Glutamatergic neuron (in vitro differentiated cells): ENCODE measurements at regions not wholly inside any gene's neighbourhood (a gene's known extent, or its start where the extent isn't known, plus 50 kb on each side); places are given as distances from the start of the nearest gene placed in this dataset.

Source experiments
- DNase-seq: peaks from one replicate; pipeline ENCODE4 v3.0.0; 2022
- H3K27ac Mint-ChIP-seq: one replicate; pipeline ENCODE4 v1.8.0; 2020; ENCODE audit warnings: mild to moderate bottlenecking, mixed read lengths, inconsistent platforms; ENCODE audit not compliant: unreplicated experiment
- H3K27me3 Mint-ChIP-seq: one replicate; pipeline ENCODE4 v1.8.0; 2020; ENCODE audit warnings: mild to moderate bottlenecking, moderate library complexity, mixed read lengths, inconsistent platforms; ENCODE audit not compliant: unreplicated experiment
- H3K36me3 Mint-ChIP-seq: one replicate; pipeline ENCODE4 v1.8.0; 2020; ENCODE audit warnings: mild to moderate bottlenecking, mixed read lengths, inconsistent platforms; ENCODE audit not compliant: unreplicated experiment
- H3K4me1 Mint-ChIP-seq: one replicate; pipeline ENCODE4 v1.8.0; 2020; ENCODE audit warnings: mild to moderate bottlenecking, low read depth, mixed read lengths, inconsistent platforms; ENCODE audit not compliant: unreplicated experiment
- H3K4me3 Mint-ChIP-seq: one replicate; pipeline ENCODE4 v1.8.0; 2020; ENCODE audit warnings: mild to moderate bottlenecking, mixed read lengths, inconsistent platforms; ENCODE audit not compliant: unreplicated experiment
- H3K9me3 Mint-ChIP-seq: one replicate; pipeline ENCODE4 v1.8.0; 2020; ENCODE audit warnings: mild to moderate bottlenecking, moderate library complexity, mixed read lengths, inconsistent platforms; ENCODE audit not compliant: unreplicated experiment
- TF ChIP-seq, protein P1 (sequence below): fragments of 200-600 bp; sonication (generic); IDR thresholded peaks from one replicate; pipeline ENCODE4 v1.5.0; 2021; ENCODE audit not compliant: partially characterized antibody, unreplicated experiment

DNA sequence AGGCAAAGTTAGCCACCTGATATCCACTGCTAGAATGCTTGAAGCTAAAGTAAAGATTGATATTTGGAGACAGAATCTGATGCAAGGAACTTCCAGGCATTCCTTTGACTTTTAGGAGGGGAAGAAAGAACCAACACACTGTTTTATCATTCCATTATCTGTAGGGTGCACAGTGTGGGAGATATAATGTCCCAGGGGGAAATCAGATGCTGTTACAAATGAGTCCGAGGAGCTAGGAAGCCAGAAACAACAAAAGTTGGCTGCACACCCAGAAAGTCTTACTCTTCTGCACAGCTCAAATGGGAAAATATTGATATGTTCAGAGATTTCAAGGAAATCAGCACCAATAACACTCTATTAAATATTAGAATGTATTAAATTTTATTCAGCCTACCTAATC lies 113.6 kb upstream of the ROBO1 start:
- no peaks in the 10 kb centered on the region for H3K27me3 Mint-ChIP-seq
- TF ChIP-seq, protein P1, sequence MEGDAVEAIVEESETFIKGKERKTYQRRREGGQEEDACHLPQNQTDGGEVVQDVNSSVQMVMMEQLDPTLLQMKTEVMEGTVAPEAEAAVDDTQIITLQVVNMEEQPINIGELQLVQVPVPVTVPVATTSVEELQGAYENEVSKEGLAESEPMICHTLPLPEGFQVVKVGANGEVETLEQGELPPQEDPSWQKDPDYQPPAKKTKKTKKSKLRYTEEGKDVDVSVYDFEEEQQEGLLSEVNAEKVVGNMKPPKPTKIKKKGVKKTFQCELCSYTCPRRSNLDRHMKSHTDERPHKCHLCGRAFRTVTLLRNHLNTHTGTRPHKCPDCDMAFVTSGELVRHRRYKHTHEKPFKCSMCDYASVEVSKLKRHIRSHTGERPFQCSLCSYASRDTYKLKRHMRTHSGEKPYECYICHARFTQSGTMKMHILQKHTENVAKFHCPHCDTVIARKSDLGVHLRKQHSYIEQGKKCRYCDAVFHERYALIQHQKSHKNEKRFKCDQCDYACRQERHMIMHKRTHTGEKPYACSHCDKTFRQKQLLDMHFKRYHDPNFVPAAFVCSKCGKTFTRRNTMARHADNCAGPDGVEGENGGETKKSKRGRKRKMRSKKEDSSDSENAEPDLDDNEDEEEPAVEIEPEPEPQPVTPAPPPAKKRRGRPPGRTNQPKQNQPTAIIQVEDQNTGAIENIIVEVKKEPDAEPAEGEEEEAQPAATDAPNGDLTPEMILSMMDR = no peak
- H3K9me3 Mint-ChIP-seq = no peaks in the 10 kb centered on the region
- no peaks in the 10 kb centered on the region for H3K4me1 Mint-ChIP-seq
- H3K4me3 Mint-ChIP-seq = no peak overlapping the region
- no peaks in the 10 kb centered on the region for H3K36me3 Mint-ChIP-seq
- no peak for DNase-seq
- H3K27ac Mint-ChIP-seq = no peak overlapping the region

DNA sequence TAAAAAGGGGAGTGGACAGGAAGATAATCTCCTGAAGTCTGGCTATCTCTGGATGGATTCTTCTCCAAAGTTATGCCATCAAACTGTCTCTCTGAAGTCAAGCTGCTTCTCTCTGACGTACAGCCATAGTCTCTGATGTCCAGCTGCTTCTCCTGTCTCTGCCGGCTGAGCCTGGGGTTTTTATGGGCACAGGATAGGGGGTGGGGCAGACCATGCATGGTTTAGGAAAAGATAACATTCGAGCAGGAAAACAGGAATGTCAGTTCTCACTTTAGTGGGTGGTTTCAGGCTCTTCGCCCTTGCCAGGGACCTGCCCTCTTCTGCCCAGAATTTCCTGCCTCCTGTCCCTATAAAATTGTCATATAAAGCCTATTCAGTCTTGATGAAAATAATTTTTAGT lies 110.9 kb upstream of the ROBO1 start:
- Mint-ChIP-seq H3K9me3 (no peaks in the 10 kb centered on the region), H3K36me3 (no peaks in the 10 kb centered on the region), H3K27me3 (no peaks in the 10 kb centered on the region), H3K4me1 (no peaks in the 10 kb centered on the region), H3K4me3 (no peak overlapping the region), H3K27ac (no peak overlapping the region)
- no peak for DNase-seq
- TF ChIP-seq, protein P1 = no peak

DNA sequence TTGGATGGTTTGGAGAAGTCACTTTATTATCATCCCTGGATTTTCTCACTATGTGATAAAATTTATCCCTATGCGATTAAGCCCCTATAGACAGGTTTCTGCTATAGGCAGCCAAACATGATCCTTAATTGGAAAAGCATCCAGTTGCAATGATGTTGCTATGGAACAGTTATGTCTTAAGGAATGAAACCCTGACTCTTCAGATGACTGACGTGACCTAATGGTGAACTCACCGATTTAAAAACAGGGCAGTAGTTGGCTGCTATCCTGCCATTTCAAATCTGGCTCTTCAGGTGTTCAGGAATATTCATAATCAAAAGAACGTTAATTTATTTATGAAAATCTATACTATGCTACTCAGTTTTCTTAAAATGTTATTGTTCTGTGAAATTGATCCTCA lies 106.8 kb upstream of the ROBO1 start:
- no peaks in the 10 kb centered on the region for H3K27me3 Mint-ChIP-seq
- no peak overlapping the region for H3K4me3 Mint-ChIP-seq
- no peak for DNase-seq
- no peaks in the 10 kb centered on the region for H3K9me3 Mint-ChIP-seq
- H3K36me3 Mint-ChIP-seq = no peaks in the 10 kb centered on the region
- TF ChIP-seq, protein P1 = no peak
- H3K4me1 Mint-ChIP-seq = peaks cover 2% of the 10 kb centered on the region
- H3K27ac Mint-ChIP-seq = no peak overlapping the region

DNA sequence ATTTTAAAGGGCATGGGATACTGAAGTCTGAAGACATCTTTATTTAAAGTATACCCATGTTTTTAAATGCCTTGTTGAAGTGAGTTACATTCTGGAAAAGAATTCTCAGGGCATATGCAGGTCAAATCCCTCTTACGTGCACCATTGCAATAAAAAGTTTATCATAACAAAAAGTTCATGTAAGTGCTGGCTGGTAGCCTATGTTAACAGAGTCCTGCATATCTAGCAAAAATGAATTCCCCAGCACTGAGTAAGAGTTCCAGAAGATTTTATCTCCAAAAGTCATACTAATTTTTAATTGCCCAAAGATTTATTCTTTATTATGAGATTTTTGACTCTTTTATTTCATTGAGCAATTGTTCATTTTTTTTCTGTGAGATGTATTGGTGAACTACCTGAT lies 104.7 kb upstream of the ROBO1 start:
- DNase-seq = no peak
- H3K4me1 Mint-ChIP-seq = peaks cover 2% of the 10 kb centered on the region
- H3K36me3 Mint-ChIP-seq = no peaks in the 10 kb centered on the region
- TF ChIP-seq, protein P1 = no peak
- H3K9me3 Mint-ChIP-seq = no peaks in the 10 kb centered on the region
- H3K27me3 Mint-ChIP-seq = no peaks in the 10 kb centered on the region
- H3K27ac Mint-ChIP-seq = no peak overlapping the region
- H3K4me3 Mint-ChIP-seq = no peak overlapping the region

DNA sequence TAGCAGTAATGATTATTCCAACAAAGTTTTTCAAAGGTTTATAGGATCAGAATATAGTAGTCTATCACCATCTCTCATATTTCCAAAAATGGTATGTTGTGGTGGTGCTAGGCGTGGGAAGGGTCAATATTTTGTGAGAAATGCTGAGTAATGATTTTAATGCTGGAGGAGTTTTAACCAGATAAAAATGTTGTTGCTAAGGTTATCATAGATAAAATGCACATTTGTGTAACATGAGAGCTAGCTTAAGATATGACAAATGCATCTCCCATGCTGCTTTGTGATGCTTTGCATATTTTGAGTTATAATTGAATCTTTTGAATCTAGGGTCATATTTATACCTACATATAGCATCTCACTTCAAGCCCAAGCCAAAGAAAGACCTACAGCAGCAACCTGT lies 103.9 kb upstream of the ROBO1 start:
- Mint-ChIP-seq H3K4me3 (no peak overlapping the region), H3K27ac (no peak overlapping the region), H3K27me3 (no peaks in the 10 kb centered on the region), H3K9me3 (no peaks in the 10 kb centered on the region), H3K36me3 (no peaks in the 10 kb centered on the region), H3K4me1 (peaks cover 2% of the 10 kb centered on the region)
- DNase-seq = no peak
- TF ChIP-seq, protein P1 = no peak
